PC-3 (cell line): ENCODE measurements at regions not wholly inside any gene's neighbourhood (a gene's known extent, or its start where the extent isn't known, plus 50 kb on each side); places are given as distances from the start of the nearest gene placed in this dataset.

Source experiments
- EZH2 ChIP-seq: fragments of 300-600 bp; sonication (generic); IDR thresholded peaks from one replicate; pipeline ENCODE4 v1.6.1; 2017; ENCODE audit warnings: antibody characterized with exemption, mild to moderate bottlenecking, low read length; ENCODE audit not compliant: unreplicated experiment
- TF ChIP-seq, protein P1 (sequence below): fragments of 300-600 bp; sonication (generic); conservative IDR thresholded peaks from 2 replicates; pipeline ENCODE4 v1.5.1; 2017; ENCODE audit warnings: antibody characterized with exemption, low read depth, mild to moderate bottlenecking, low read length

DNA sequence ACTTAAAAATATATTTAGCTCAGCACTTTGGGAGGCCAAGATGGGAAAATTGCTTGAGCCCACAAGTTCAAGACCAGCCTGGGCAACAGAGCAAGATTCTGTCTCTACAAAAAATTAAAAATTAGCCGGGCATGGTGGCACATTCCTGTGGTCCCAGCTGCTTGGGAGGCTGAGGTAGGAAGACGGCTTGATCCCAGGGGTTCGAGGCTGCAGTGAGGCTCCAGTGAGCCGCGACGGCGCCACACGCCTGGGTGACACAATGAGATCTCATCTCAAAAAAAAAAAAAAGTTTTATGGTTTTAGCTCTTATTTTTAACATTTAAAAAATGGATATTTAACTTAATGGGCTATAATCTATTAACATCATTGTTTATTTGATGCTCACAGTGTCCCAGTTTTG lies 97.2 kb upstream of the RIPOR2 start:
- TF ChIP-seq, protein P1, sequence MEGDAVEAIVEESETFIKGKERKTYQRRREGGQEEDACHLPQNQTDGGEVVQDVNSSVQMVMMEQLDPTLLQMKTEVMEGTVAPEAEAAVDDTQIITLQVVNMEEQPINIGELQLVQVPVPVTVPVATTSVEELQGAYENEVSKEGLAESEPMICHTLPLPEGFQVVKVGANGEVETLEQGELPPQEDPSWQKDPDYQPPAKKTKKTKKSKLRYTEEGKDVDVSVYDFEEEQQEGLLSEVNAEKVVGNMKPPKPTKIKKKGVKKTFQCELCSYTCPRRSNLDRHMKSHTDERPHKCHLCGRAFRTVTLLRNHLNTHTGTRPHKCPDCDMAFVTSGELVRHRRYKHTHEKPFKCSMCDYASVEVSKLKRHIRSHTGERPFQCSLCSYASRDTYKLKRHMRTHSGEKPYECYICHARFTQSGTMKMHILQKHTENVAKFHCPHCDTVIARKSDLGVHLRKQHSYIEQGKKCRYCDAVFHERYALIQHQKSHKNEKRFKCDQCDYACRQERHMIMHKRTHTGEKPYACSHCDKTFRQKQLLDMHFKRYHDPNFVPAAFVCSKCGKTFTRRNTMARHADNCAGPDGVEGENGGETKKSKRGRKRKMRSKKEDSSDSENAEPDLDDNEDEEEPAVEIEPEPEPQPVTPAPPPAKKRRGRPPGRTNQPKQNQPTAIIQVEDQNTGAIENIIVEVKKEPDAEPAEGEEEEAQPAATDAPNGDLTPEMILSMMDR: no peak
- no peak for TF ChIP-seq EZH2
